Non-pigmented ciliary epithelial cell (primary cell): ENCODE measurements at regions not wholly inside any gene's neighbourhood (a gene's known extent, or its start where the extent isn't known, plus 50 kb on each side); places are given as distances from the start of the nearest gene placed in this dataset.

Experiments used
- DNase-seq: peaks from one replicate; pipeline ENCODE4 v3.0.0-alpha.2; 2010; ENCODE audit warnings: low read depth

DNA sequence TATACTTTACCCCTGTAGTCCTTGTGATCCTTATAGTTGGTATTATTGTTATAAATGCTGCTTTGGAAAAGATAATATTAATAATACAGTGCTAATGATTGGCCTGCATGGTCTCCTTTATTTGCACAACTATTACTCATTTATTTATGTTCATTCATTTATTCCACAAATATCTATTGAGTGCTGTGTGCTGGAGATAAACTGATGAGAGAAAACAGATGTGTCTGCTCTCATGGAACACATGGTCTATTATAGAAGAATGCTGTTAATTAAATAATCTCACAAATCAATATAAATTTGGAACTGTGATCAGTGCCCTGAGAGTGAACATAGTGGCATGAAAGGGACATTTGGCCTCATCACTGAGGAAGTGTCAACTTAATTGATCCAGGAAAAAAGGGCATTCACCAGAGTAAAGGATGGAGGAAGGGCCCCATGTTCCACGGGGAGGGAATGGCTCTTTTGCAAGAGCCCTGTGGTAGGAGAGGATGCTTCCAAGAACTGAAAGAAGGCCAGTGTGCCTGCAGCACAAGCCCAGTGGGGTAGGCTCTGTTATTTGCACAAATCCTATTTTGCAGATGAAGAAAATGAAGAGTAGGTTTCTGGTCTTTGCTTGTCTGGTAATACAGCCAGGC is 91.5 kb upstream of the STK39 start:
- no peak for DNase-seq

DNA sequence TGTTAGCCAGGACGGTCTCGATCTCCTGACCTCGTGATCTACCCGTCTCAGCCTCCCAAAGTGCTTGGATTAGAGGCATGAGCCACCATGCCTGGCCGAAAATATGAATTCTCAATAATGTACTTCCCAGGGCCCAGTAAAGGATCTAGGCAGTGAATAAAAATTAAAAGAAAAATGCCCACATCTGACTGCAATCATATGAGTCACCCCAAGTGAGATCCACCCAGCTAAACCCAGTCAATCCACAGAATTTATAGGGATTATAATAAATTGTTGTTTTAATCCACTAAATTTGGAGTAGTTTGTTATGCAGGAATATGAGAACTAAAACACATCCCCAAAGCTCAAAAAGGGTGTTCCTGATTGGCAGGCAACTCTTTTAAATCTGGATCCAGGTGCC is 93.5 kb upstream of the STK39 start:
- no peak for DNase-seq

DNA sequence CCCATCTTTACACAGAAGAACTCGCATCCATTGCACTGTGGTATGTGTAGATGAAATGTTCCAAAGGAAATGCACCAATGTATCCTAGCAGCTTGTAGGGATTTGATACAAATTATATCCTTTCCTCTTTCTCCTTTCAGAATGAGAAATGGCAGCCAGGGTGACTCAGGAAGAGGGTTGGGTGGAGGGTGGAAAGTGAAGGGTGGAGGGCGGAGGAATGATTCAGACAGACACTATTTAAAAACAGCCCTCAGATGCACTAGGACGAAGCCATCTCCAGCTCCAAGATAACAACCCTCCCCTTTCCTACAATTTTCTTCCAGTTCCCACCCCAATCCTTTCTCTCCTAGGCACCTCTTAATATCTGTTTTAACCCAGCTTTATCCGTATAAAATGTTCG is 96.2 kb upstream of the STK39 start:
- no peak for DNase-seq

DNA sequence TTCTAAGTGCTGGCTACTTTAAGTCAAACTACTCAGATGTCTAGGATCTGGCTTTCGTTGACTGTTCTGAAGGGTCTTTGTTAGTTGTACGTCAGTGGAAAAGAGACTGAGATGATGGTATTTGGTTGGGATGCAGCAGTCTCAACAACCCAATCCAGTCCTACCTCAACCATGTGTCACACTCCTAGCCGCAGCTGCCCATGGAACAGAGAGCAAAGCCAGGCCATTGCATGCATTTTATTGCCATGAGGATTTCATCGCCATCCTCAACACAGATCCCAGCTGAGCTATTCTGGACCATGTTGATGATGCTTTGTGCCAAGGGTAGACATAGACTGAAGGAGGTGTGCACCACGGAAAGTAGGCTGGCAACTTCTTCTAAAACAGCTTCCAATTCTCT is 97.3 kb upstream of the STK39 start:
- DNase-seq, result no peak

DNA sequence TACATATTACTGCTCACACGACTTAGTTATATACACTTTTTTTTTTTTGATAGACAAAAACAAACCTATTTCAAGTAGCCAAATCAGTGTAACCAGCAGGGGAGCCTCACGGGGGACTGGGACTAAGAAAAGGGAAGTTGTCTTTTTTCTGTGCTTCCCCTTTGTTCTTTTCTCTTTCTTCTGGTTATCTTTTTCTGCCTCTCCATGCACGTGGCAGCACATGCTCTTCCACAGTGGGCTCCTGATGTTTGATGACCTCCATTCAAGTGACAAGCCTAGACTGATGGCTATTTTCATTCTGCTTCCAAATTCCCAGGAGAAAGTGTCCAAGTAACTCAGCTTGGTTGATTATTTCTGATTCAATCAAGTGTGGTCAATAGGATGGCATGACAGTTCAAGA is 98.2 kb upstream of the STK39 start:
- no peak for DNase-seq

DNA sequence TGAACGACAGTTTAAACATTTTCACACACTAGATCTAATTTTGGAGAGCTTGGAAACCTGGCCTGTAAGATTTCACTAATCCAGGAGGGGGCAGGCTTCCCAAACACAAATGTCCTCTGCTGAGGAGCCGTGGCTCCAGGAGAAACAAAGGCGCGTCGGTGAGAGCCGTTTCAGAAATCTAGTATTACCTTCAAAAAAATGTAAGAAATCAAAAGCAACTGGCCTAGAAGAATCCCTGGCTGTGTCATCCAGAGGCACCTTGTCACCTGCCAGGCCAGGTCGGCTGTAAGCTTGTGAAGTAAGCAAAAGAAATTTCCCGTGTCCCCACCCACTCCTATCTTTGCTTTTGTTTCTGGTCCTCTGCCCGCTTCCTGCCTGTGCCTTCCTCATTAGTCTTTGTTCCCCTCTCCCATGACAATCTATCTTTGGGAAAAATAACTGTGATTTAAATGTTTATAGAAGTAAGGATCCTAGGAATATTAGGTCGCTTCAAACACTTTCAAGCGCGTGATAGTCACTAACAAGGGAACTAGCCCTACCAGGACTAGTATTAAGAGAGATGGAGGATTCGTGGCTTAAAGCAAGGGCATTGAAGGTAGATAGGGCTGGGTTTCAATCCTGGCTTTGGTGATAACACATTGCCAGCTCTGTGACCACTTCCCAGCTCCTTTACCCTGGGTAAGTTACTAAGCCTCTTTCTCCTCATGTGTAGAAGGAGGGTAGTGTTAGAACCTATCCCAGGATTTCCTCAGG is 99.5 kb upstream of the STK39 start:
- DNase-seq, result peak; percentile 27

DNA sequence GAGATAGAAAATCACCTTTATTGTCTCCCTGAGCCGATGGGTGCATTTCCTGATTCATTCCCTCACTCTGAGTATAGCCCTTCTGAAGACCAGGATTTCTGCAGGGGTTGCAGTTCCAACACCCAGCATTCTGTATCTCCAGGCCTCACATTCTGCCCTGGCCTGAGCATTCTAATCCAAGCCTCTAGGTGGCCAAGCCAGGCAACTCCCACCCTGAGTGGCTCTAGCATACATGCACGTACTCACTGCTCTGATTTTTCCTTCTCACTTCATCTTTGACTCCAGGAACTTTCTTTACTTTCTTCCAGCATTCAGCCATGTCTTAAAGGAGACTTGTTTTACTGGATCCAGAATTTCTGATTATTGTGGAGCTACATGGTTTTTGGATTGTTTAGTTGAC is 100.7 kb upstream of the STK39 start:
- DNase-seq, result no peak

DNA sequence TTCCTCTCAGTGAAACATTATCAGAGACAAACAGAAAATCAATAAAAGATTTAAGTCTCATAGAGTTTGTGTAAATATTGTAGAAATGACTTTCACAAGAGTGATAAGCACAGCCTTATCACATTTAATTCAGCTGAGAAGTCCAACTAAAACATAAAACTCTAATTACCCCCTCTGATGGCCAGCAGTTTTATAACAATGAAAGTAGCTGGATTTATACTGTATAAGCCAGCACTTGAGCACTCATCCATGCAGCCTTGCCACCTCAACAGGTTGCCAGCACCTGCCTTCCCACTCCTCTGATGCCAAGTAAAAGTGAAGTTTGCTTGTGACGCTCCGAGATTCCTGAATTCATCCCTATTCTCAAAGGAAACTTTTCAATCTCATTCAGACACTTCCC is 103.0 kb upstream of the STK39 start:
- DNase-seq, result no peak

DNA sequence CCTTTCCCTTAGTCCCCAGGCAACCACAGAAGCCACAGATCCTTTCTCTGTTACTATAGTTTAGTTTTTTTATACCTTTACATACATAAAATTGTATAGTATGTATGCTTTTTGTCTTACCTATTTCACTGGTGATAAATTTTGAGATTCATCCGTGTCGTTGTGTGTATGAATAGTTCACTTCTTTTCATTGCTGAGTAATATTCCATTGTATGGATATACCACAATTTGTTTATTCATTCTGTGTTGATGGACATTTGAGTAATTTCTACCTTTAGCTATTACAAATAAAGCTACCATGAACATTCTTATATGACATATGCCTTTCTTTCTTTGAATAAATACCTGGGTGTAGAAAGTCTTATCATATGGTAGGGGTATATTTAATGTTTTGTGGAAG is 102.8 kb upstream of the CERS6 start:
- DNase-seq, result no peak

DNA sequence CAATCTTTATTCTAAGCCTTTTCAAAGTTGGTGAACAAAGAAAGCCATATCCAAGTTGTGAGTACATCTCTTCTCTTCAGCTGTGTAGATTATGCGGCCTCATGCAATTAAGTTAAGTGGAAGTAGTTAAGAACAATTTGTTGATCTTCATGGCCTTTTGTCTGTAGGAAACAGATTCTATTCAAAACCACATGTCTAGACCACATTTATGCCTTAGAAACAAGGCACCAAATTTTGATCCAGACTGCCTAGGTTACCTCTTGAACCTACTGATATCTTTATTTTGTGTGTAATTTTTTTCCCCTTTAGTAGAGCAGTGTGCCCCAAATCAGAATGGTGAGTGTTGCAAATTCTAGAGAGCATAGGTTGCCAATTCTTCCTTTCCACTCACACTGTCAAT is 101.6 kb upstream of the CERS6 start:
- no peak for DNase-seq

DNA sequence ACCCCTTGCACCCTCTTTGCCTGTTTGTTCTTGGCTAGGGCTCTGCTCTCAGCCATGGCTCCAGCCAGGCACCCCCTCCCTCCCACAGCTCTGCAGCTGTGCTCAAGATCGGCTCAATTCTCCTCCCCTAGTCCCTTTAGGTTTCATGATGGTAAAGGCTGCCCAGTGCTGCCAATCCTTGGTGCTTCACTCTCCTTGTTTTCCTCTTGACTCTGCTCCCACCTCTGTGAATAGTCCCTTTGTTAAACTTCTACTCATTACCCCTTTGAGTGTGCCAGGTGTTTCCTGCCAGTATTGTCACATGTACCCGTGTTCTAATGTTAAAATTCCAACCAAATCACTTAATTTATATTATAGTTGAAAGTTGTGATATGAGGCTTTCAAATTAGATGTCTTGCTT is 101.0 kb upstream of the CERS6 start:
- no peak for DNase-seq

DNA sequence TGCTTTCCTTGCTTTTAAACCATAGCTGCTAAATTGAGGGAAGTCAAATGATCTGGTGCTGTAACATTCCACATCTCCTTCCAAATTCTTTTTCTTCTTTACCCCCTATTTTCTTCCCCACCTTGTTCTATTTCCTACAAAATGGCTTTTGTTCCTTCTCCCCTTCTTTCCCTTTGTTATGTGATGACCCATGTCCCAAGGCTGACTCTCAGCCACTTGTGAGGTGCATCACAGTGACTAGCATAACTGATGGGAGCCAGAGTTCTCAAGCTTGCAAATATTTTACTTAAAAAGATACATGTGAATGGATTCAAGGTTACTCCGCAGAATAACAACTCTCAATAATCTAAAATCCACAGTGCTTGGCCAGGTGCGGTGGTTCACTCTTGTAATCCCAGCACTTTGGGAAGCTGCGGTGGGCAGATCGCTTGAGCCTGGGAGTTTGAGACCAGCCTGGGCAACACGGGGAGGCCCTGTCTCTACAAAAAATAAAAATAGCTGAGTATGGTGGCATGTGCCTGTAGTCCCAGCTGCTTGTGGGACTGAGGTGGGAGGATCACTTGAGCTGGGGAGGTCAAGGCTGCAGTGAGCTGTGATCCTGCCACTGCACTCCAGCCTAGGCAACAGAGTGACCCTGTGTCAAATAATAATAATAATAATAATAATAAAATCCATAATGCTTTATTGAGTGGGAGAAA is 100.1 kb upstream of the CERS6 start:
- no peak for DNase-seq

DNA sequence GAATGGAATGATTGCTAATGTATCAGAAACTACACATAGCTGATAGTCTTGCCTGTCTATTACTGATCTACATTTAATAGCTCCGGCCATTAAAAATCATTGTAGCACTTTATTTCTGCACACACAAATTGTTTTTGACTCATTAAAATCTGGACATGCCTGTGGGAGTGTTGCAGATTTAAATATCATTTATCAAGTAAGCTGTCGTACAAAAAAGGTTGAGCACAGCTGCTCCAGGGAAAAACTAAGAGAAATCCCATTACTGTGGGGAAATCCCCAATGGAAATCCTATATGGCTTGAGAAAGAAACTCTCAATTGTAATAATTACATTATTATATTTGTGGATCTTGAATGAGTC is 99.6 kb upstream of the CERS6 start:
- DNase-seq, result no peak

DNA sequence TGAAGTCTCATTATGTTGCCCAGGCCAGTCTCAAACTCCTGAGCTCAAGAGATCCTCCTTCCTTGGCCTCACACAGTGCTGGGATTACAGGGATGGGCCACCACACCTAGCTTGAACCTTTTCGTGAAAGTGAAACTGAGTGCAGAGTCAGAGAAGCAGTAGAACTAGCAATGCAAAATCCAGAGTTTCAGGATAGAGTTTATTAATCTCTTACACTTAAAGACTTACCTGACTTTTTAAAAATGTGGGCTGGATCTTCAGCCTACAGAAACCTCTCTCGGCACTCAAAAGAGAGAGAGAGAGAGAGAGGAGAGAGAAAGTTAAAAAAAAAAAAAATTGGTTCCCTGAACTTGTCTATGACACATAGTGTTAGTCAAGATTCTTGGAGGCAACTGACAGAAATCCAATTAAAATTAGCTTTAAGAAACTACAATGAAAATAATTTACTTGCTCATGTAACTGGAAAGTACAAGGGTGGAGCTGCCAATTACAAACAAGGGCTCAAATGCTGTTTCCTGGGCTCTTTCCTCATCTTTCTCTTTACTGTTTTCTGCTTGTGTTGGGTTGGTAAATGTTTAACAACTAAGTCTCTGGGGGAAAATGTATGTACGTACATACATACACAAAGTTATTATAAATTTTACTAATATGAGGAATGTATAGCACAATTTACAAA is 98.1 kb upstream of the CERS6 start:
- DNase-seq, result no peak

DNA sequence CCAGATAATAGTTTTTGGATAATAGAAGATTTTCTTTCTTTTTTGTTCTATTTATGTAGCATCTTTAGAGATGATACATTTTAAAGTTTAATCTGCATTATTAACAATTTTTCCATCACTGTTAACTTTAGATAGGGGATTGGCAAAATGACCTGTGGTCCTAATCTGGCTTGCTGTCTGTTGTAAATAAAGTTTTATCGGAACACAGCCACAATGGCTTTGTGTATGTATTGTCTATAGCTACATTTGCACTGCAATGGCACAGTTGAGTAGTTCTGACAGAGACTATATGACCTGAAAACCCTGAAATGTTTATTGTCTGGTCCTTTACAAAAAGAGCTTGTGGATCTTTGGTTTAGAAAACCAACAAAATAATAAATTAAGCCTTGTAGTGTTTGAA is 97.0 kb upstream of the CERS6 start:
- DNase-seq, result no peak

DNA sequence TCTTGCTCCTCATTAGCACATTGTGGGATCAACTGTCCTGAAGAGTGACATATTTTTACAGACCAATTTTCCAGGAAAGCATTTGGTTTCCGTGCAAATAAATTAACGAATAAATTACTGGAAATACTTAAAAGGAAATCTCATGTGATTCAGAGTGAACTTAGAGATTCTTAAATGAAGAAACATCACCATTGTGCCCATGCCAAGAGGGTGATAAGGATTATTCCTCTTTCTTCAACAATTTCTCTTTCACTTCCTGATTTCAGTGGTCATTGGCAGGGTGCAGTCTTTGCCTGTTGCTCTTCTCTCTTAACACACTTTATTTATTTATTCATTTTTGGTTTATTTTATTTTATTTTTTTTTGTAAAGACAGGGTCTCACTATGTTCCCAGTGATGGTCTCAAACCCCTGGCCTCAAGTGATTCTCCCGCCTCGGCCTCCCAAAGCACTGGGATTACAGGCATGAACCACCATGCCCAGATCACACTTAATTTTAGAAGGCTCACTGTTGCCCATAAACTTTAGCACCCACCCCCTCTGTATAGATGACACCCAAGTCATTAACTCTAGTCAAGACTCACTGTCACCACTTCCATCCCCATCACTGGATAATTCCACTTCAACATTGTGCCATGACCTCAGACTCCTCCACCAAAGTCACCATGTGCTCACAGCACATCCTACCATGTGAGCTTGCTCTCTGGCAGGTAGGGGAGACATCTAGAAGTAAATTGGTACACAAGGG is 92.6 kb upstream of the CERS6 start:
- DNase-seq, result no peak

DNA sequence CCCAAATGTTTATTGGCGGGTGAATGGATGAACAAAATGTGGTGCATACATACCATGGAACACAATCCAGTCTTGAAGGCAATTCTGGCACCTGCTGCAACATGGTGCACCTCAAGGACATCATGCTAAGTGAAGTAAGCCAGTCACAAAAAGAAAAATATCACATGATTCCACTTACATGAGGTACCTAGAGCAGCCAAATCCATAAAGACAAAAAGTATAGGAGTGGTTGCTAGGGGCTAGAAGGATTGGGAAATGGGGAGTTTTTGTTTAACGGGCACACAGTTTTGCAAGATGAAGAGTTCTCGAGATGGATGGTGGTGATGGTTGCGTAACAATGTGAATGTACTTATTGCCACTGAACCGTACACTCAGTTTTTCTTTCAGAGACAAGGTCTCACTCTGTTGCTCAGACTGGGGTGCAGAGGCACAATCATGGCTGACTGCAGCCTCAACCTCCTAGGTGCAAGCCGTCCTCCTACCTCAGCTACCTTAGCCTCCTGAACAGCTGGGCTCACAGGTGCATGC is 90.9 kb upstream of the CERS6 start:
- no peak for DNase-seq

DNA sequence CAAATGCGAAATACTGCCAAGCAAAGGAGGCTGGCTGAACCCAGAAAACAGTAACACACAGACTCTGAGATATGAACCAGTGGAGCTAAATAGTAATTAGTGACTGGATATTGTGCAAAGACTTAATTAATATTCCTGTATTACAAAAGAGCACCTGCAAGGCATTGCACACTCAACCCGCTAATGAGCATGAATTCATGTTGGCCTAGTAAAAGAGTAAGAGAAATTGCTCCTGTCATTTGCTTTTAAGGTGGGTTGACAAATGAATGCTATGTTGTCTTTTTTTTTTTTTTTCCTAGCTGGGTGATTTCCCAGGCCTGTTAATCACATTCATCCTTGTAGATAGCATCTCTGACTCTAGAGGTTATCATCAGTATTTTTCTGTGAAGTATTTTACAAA is 87.0 kb upstream of the CERS6 start:
- no peak for DNase-seq

DNA sequence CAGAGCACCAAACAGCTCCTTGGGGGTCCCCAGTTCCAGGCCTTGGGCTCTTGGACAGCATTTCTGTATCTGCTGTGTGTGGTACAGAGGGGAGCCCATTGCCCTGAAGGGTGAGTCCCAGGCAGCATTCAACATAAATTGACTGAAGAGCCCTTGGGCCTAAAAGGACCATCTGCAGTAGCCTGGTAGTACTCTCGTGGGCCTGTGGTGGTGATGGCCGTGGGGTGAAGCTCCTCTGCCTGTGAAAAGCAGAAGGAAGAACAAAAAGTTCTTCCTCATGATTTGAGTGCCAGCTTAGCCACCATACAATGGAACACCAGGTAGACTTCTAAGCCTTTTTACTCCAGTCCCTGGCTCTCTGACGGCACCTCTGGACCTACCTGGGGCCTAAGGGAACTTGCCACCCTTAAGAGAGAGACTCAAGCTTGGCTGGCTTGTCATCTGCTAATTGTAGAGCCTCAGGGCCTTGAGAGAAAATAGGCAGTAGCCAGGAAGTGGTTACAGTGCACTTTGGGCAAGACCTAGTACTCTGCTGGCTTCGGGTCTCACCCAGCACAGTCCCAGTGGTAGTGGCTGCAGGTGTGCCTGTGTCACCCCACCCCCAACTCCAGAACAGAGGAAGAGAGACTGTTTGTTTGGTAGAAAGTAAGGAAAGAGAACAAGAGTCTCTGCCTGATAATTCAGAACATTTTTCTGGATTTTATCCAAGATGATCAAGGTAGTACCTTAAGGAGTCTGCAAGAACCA is 84.6 kb upstream of the CERS6 start:
- DNase-seq, result no peak

DNA sequence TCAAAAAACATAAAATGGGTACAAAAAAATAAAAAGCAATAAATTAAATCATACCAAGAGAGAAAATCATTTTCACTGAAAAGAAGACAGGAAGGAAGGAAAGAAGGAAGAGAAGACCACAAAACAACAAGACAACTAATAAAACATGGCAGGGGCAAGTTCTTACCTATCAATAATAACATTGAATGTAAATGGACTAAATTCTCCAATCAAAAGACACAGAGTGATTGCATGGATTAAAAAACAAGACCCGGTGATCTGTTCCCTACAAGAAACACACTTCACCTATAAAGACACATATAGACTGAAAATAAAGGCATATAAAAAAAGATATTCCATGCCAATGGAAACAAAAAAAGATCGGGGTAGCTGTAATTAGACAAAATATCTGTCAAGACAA is 82.6 kb upstream of the CERS6 start:
- DNase-seq, result no peak

DNA sequence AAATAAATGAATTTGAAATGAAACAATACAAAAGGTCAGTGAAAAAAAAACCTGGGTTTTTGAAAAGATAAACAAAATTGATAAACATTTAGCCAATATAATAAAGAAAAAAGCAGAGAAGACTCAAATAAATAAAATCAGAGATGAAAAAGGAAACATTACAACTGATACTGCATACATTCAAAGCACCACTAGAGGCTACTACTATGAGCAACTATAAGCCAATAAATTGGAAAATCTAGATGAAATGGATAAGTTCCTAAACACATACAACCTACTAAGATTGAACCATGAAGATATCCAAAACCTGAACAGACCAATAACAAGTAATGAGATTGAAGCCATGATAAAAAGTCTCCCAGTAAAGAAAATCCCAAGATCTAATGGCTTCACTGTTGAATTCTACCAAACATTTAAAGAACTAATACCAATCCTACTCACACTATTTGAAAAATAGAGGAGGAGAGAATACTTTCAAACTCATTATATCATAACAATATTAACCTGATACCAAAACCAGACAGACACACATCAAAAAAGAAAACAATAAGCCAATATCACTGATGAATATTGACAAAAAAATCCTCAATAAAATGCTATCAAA is 80.8 kb upstream of the CERS6 start:
- no peak for DNase-seq
